Muscle layer of colon (tissue), 2 donors: ENCODE measurements at regions not wholly inside any gene's neighbourhood (a gene's known extent, or its start where the extent isn't known, plus 50 kb on each side); places are given as distances from the start of the nearest gene placed in this dataset.

Experiments used
- H3K27ac ChIP-seq: one replicate; pipeline ENCODE4 v1.7.0; 2013; ENCODE audit warnings: low read depth, mild to moderate bottlenecking, low read length, moderate library complexity
- H3K27me3 ChIP-seq, 2 donors: one replicate each; pipeline ENCODE4 v1.7.0; 2013; ENCODE audit warnings: low read length in 2 of 2, mild to moderate bottlenecking in 2 of 2; ENCODE audit not compliant: insufficient read depth in 2 of 2, control insufficient read depth in 1 of 2
- H3K36me3 ChIP-seq: one replicate; pipeline ENCODE4 v1.7.0; 2013; ENCODE audit warnings: mild to moderate bottlenecking, low read length; ENCODE audit not compliant: insufficient read depth
- H3K4me1 ChIP-seq: one replicate; pipeline ENCODE4 v1.7.0; 2013; ENCODE audit warnings: mild to moderate bottlenecking, low read length; ENCODE audit not compliant: insufficient read depth
- H3K4me3 ChIP-seq, 2 donors: one replicate each; pipeline ENCODE4 v1.7.0; 2013; ENCODE audit warnings: low read length in 2 of 2, low read depth in 1 of 2, mild to moderate bottlenecking in 1 of 2, moderate library complexity in 1 of 2
- H3K9ac ChIP-seq: one replicate; pipeline ENCODE4 v1.7.0; 2013; ENCODE audit warnings: low read length
- H3K9me3 ChIP-seq: one replicate; pipeline ENCODE4 v1.7.0; 2013; ENCODE audit warnings: mild to moderate bottlenecking, low read length
- donor health status: abdominal sarcoma.
- donor health status: Adenocarcinoma of cecum.

- Histone ChIP-seq H3K27me3 (no peaks in the 10 kb centered on the region), H3K27ac (no peak overlapping the region), H3K4me3 (no peak overlapping the region), H3K4me1 (no peaks in the 10 kb centered on the region), H3K36me3 (no peaks in the 10 kb centered on the region), H3K9ac (no peak overlapping the region), H3K9me3 (no peaks in the 10 kb centered on the region)
Measured at GRCh38 chr14:86815341-86815740, 1177.6 kb downstream of the GALC start.

GRCh38 chr14:86802726-86803125 is 1190.3 kb downstream of the GALC start:
- Histone ChIP-seq H3K27ac (no peak overlapping the region), H3K9ac (no peak overlapping the region), H3K4me3 (no peak overlapping the region), H3K36me3 (no peaks in the 10 kb centered on the region), H3K27me3 (no peaks in the 10 kb centered on the region), H3K4me1 (no peaks in the 10 kb centered on the region), H3K9me3 (no peaks in the 10 kb centered on the region)

- no peak overlapping the region for H3K27ac ChIP-seq
- H3K9me3 ChIP-seq: no peaks in the 10 kb centered on the region
- no peaks in the 10 kb centered on the region for H3K4me1 ChIP-seq
- no peak overlapping the region for H3K4me3 ChIP-seq
- H3K36me3 ChIP-seq: no peaks in the 10 kb centered on the region
- H3K9ac ChIP-seq: no peak overlapping the region
- no peaks in the 10 kb centered on the region for H3K27me3 ChIP-seq
Measured at GRCh38 chr14:86799244-86799647, 1193.7 kb downstream of the GALC start.

DNA sequence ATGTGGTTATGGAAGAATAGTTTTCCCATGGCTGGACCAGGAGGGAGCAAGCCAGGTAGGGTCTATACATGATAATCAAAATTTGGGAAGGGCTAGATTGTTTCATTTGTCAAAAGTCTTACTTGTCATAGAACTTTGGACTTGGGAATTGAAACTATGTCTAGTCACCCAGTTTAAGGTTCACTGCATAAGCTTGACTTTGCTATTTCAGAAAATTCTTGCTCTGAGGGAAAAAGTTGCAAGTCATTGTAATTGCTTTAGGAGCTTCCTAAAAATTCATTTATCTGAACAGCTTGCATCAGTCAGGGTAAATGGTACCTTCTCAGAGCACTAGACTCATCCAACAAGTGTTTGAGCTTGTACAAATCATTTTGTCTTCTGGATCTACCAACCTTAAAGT is 1194.7 kb downstream of the GALC start:
- Histone ChIP-seq H3K4me3 (no peak overlapping the region), H3K27me3 (no peaks in the 10 kb centered on the region), H3K36me3 (no peaks in the 10 kb centered on the region), H3K27ac (no peak overlapping the region), H3K9me3 (no peaks in the 10 kb centered on the region), H3K9ac (no peak overlapping the region), H3K4me1 (no peaks in the 10 kb centered on the region)

DNA sequence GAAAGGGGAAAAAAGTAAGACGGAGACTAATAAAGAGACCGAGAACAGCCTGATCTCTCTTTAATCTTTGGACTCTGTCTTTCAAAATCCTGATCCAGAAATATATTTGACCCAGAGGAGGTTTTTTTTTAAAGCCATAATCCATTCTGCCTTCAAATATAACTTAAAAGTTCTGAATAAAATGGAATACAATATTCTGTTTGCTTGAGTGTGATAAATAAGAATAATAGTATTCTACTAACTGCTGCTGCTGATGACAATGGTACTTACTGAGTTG is 1196.0 kb downstream of the GALC start:
- Histone ChIP-seq H3K4me1 (no peaks in the 10 kb centered on the region), H3K36me3 (no peaks in the 10 kb centered on the region), H3K27me3 (no peaks in the 10 kb centered on the region), H3K27ac (no peak overlapping the region), H3K4me3 (no peak overlapping the region), H3K9ac (no peak overlapping the region), H3K9me3 (no peaks in the 10 kb centered on the region)

- no peaks in the 10 kb centered on the region for H3K4me1 ChIP-seq
- no peak overlapping the region for H3K9ac ChIP-seq
- no peaks in the 10 kb centered on the region for H3K36me3 ChIP-seq
- H3K9me3 ChIP-seq: no peaks in the 10 kb centered on the region
- H3K4me3 ChIP-seq: no peak overlapping the region
- H3K27ac ChIP-seq: no peak overlapping the region
- no peaks in the 10 kb centered on the region for H3K27me3 ChIP-seq
Measured at GRCh38 chr14:86796221-86797074, 1196.5 kb downstream of the GALC start.

- H3K4me1 ChIP-seq: no peaks in the 10 kb centered on the region
- no peaks in the 10 kb centered on the region for H3K27me3 ChIP-seq
- H3K27ac ChIP-seq: no peak overlapping the region
- H3K9me3 ChIP-seq: no peaks in the 10 kb centered on the region
- H3K36me3 ChIP-seq: no peaks in the 10 kb centered on the region
- no peak overlapping the region for H3K9ac ChIP-seq
- no peak overlapping the region for H3K4me3 ChIP-seq
Measured at GRCh38 chr14:86794689-86795088, 1198.3 kb downstream of the GALC start.

DNA sequence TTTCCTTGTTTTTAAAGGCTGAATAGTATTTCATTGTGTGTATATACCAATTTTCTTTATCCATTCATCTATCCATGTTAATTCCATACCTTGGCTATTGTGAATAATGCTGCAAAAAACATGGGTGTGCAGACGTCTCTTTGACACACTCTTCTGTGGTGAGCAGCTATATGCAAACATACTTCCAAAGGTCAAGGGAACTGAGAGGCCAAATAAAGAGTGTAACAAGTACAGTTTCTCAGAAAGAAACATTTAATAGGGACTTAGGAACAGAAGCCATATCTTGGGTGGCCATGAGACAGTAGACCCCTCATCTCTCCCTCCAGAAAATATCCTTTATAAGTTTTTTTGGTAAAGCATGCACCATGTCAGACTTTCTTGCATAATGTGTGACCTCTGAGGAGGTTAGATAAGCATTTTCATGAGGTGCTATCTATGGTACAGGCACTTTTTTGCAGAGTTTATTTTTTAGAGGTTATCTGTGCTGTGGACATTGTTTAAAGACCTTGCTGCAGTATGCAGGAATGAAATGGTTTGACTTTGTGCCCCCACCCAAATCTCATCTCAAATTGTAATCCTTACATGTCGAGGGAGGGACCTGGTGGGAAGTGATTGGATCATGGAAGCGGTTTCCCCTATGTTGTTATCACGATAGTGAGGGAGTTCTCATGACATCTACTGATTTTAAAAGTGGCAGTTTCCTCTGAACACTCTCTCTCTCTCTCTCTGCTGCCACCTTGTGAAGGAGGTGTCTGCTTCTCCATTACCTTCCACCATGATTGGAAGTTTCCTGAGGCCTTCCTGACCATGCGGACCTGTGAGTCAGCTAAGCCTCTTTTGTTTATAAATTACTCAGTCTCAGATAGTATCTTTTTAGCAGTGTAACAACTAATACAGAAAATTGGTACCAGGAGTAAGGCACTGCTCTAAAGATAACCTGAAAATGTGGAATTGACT is 1202.3 kb downstream of the GALC start:
- H3K9ac ChIP-seq: no peak overlapping the region

DNA sequence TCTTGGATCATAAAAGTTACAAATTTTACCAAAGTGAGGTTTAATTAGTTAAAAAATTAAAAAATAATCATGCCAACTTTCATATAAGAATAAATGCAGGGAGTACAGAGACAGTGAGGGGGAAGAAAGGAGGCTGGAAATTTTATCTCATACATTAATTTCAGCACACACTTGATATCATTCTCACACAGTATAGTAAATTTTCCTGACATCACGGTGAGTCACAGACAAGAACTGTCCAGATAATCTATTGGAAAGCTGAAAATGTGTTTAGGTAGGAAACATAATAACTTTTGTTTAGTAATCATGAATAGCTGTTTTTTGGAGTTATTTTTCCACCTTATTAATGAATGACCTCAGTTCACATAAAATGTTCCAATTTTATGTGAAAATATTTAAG is 1204.8 kb downstream of the GALC start:
- H3K4me3 ChIP-seq: no peak overlapping the region
- H3K9ac ChIP-seq: no peak overlapping the region
- no peak overlapping the region for H3K27ac ChIP-seq
- no peaks in the 10 kb centered on the region for H3K36me3 ChIP-seq
- H3K9me3 ChIP-seq: no peaks in the 10 kb centered on the region
- H3K4me1 ChIP-seq: no peaks in the 10 kb centered on the region
- no peaks in the 10 kb centered on the region for H3K27me3 ChIP-seq

More for the DNA sequence above, 1202.3 kb downstream of the GALC start:
- Histone ChIP-seq H3K27ac (no peak overlapping the region), H3K27me3 (no peaks in the 10 kb centered on the region), H3K9me3 (no peaks in the 10 kb centered on the region), H3K36me3 (no peaks in the 10 kb centered on the region), H3K4me1 (no peaks in the 10 kb centered on the region), H3K4me3 (no peak overlapping the region)

DNA sequence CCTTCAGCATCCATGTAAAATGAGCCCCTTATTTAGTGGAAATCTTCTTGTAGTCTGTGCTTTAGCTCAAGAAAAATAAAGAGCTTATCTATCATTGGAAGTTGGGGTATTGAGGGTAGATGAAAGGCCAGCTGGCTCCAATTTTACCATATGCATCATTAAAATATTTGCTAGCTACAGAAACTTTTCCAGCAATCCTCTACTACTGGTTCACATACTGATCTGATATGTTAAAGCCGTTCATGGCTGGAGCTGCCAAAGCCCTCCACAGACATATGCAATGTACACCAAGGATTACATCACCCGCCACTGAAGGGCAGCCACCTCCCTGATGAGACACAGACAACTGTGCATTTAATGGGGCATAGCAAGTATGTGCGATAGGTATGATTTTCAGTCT is 1205.3 kb downstream of the GALC start:
- Histone ChIP-seq H3K9ac (no peak overlapping the region), H3K27ac (no peak overlapping the region), H3K9me3 (no peaks in the 10 kb centered on the region), H3K4me3 (no peak overlapping the region), H3K27me3 (no peaks in the 10 kb centered on the region), H3K36me3 (no peaks in the 10 kb centered on the region), H3K4me1 (no peaks in the 10 kb centered on the region)

DNA sequence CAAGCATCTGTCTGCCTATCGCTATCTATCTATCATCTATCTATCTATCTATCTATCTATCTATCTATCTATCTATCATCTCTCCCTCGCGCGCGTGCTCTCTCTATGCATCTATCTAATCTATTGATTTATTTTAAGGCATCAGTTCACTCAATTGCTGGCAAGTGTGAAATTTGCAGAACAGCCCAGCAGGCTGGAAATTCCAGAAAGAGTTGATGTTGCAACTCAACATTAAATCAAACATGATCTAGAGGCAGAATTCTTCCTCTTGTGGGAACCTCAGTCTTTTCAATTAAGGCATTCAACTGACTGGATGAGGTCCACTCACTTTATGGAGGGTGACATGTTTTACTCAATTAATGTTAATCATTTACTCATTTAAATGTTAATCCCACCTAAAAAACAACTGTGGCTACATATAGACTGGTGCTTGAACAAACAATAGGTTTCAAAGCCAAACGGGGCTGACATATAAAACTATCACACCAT is 1210.8 kb downstream of the GALC start:
- no peaks in the 10 kb centered on the region for H3K36me3 ChIP-seq
- H3K27me3 ChIP-seq: no peaks in the 10 kb centered on the region
- H3K9me3 ChIP-seq: no peaks in the 10 kb centered on the region
- H3K9ac ChIP-seq: no peak overlapping the region
- H3K4me3 ChIP-seq: no peak overlapping the region
- no peak overlapping the region for H3K27ac ChIP-seq
- H3K4me1 ChIP-seq: no peaks in the 10 kb centered on the region
